ENCODE measurements at regions not wholly inside any gene's neighbourhood (a gene's known extent, or its start where the extent isn't known, plus 50 kb on each side); places are given as distances from the start of the nearest gene placed in this dataset.
"Not testable (repeated sequence)": the region's sequence is repeated elsewhere in the genome, so short reads cannot be mapped to it uniquely, and the experiment has no call there.

DNA sequence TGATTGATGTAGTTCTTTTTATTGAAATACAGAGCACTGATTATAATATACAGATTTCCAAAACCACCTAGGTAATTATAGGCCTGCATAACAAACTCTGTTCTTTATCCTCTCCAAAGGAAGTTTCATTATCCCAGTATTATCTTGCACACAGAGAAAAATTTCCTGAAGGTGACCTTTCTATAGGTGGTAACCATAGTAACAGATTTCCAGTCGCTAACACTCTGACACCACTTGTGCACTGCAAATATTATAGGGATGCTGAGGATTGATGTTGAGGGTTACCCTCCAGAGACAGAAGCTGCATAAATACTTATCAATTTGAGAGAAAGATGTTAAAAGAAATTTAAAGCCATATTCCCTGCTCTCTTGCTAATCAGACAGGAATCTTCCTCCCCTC is 274.5 kb upstream of the NRSN1 start:
- Histone ChIP-seq H4K8ac (ENCODE audit: low read depth in 2 of 2, low read length in 2 of 2) (no peak overlapping the region), H2BK5ac (ENCODE audit: low read depth, low read length, poor library complexity, severe bottlenecking) (no peak overlapping the region), H3K4me2 (ENCODE audit: low read depth, low read length) (no peak overlapping the region), H2BK120ac (ENCODE audit: low read depth, low read length) (no peak overlapping the region), H3K4me3 (ENCODE audit: insufficient read depth, low read depth, low read length) (no peak overlapping the region), H3K4me1 (ENCODE audit: control insufficient read depth, insufficient read depth, low read length) (no peaks in the 10 kb centered on the region), H3K36me3 (ENCODE audit: control insufficient read depth, insufficient read depth, low read length) (no peaks in the 10 kb centered on the region), H3K9me3 (ENCODE audit: control insufficient read depth, insufficient read depth, low read length) (peaks cover 9% of the 10 kb centered on the region; the same call in 1 of the 2 replicates), H2AK9ac (replicated peaks; ENCODE audit: low read depth, low read length, poor library complexity) (no peak overlapping the region), H3K79me1 (ENCODE audit: low read depth in 1 of 2, low read length in 2 of 2) (no peaks in the 10 kb centered on the region), H4K91ac (ENCODE audit: insufficient read depth, low read depth, low read length) (no peak overlapping the region), H4K20me1 (ENCODE audit: insufficient read depth, low read length) (no peaks in the 10 kb centered on the region), H3K4ac (ENCODE audit: low read depth, low read length) (no peak overlapping the region), H3K23ac (ENCODE audit: low read depth, low read length) (no peak overlapping the region), H2BK15ac (ENCODE audit: low read depth, low read length) (no peak overlapping the region), H3K14ac (replicated peaks; ENCODE audit: low read depth, low read length) (no peak overlapping the region), H3K56ac (ENCODE audit: extremely low read depth, insufficient read depth, low read length) (no peak overlapping the region), H3K27ac (ENCODE audit: insufficient read depth, low read length) (no peak overlapping the region), H3K9me1 (ENCODE audit: insufficient read depth, low read length) (no peaks in the 10 kb centered on the region), H3K9ac (ENCODE audit: low read depth, low read length) (no peak overlapping the region), H2AFZ (replicated peaks; ENCODE audit: low read length, poor library complexity) (no peak overlapping the region), H3K18ac (ENCODE audit: low read depth, low read length) (no peak overlapping the region), H3K27me3 (ENCODE audit: control insufficient read depth, insufficient read depth, low read length) (no peaks in the 10 kb centered on the region), H2AK5ac (ENCODE audit: low read depth, low read length) (no peak overlapping the region), H4K5ac (ENCODE audit: low read depth, low read length) (no peak overlapping the region), H2BK20ac (ENCODE audit: low read depth, low read length) (no peak overlapping the region)
- no peak for ATAC-seq (ENCODE audit: low read depth)
- no CpG with 5 or more reads among the region's 1 CpG for WGBS, 2 experiments (ENCODE audit: extremely low coverage in 2 of 2, insufficient read length in 1 of 2)
- POLR2A ChIA-PET (ENCODE audit: unreplicated experiment) = no interaction called here
- TF ChIP-seq, protein P1, sequence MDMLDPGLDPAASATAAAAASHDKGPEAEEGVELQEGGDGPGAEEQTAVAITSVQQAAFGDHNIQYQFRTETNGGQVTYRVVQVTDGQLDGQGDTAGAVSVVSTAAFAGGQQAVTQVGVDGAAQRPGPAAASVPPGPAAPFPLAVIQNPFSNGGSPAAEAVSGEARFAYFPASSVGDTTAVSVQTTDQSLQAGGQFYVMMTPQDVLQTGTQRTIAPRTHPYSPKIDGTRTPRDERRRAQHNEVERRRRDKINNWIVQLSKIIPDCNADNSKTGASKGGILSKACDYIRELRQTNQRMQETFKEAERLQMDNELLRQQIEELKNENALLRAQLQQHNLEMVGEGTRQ (IDR thresholded peaks at IDR 0.05; ENCODE audit: low read depth, low read length) = no peak
- TF ChIP-seq MXI1 (IDR thresholded peaks at IDR 0.05; ENCODE audit: borderline replicate concordance, low read depth, low read length) (no peak), RFX5 (IDR thresholded peaks at IDR 0.05; ENCODE audit: low read depth, low read length) (no peak), CHD1 (IDR thresholded peaks at IDR 0.05; ENCODE audit: low read depth, low read length) (no peak), POLR2A (IDR thresholded peaks at IDR 0.05; ENCODE audit: low read depth, low read length) (no peak)
- TF ChIP-seq, protein P2, sequence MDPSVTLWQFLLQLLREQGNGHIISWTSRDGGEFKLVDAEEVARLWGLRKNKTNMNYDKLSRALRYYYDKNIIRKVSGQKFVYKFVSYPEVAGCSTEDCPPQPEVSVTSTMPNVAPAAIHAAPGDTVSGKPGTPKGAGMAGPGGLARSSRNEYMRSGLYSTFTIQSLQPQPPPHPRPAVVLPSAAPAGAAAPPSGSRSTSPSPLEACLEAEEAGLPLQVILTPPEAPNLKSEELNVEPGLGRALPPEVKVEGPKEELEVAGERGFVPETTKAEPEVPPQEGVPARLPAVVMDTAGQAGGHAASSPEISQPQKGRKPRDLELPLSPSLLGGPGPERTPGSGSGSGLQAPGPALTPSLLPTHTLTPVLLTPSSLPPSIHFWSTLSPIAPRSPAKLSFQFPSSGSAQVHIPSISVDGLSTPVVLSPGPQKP (IDR thresholded peaks at IDR 0.05; ENCODE audit: borderline replicate concordance, low read depth, low read length) = no peak
- in situ Hi-C loops (cut with MboI; ENCODE audit: low sequenced_read_pairs) (no loop called here), intact Hi-C loops (cut with micrococcal nuclease) (no loop called here), dilution Hi-C loops (cut with HindIII; ENCODE audit: low sequenced_read_pairs, unreplicated experiment) (no loop called here)
- no TSS peak for BruUV-seq (replicated peaks)
- DNase-seq = no peak
- CTCF ChIA-PET = no interaction called here

DNA sequence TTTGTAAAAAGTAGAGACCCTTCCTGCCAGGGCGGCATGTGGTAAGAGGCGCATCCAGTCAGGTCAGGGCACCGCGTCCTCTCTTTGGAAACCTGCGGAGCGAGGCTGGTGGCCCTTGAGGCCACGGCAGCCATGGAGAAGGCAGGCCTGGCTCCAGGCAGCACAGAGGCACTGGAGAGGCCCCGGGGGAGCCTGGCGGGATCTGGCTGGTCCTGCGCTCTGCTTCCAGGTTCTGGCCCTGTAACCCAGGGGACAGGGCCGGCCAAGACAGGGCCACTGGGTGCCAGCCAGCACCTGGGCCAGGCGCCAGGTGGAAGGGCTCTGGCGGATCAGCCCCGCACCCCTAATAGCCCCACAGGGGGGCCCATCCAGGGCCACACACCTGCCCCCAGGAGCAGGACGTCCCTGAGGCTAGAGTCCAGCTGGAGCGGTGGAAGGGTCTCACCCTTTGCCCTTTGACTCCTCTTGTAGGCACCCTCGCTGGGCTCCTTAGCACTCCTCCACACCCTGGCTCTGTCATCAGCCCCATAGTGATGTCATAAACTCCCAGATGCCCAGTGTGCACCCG is 272.4 kb upstream of the NRSN1 start:
- not testable (repeated sequence) for BruUV-seq (replicated peaks)

More for the DNA sequence above, 272.4 kb upstream of the NRSN1 start:
- ATAC-seq (ENCODE audit: low read depth); dilution Hi-C loops (cut with HindIII; ENCODE audit: low sequenced_read_pairs, unreplicated experiment); H3K27ac ChIP-seq (ENCODE audit: insufficient read depth, low read length); CTCF ChIA-PET; H3K4me3 ChIP-seq (ENCODE audit: insufficient read depth, low read depth, low read length); H2AFZ ChIP-seq (replicated peaks; ENCODE audit: low read length, poor library complexity); H3K79me1 ChIP-seq (ENCODE audit: low read depth in 1 of 2, low read length in 2 of 2); H2AK9ac ChIP-seq (replicated peaks; ENCODE audit: low read depth, low read length, poor library complexity); H3K9ac ChIP-seq (ENCODE audit: low read depth, low read length); H4K8ac ChIP-seq (ENCODE audit: low read depth in 2 of 2, low read length in 2 of 2); DNase-seq; H2AK5ac ChIP-seq (ENCODE audit: low read depth, low read length); H2BK20ac ChIP-seq (ENCODE audit: low read depth, low read length); H3K9me3 ChIP-seq (ENCODE audit: control insufficient read depth, insufficient read depth, low read length); H2BK15ac ChIP-seq (ENCODE audit: low read depth, low read length); H3K56ac ChIP-seq (ENCODE audit: extremely low read depth, insufficient read depth, low read length); H3K4ac ChIP-seq (ENCODE audit: low read depth, low read length); H3K18ac ChIP-seq (ENCODE audit: low read depth, low read length); POLR2A ChIA-PET (ENCODE audit: unreplicated experiment); H4K5ac ChIP-seq (ENCODE audit: low read depth, low read length); in situ Hi-C loops (cut with MboI; ENCODE audit: low sequenced_read_pairs); H3K9me1 ChIP-seq (ENCODE audit: insufficient read depth, low read length); H2BK5ac ChIP-seq (ENCODE audit: low read depth, low read length, poor library complexity, severe bottlenecking); H3K23ac ChIP-seq (ENCODE audit: low read depth, low read length); H3K4me1 ChIP-seq (ENCODE audit: control insufficient read depth, insufficient read depth, low read length); H2BK120ac ChIP-seq (ENCODE audit: low read depth, low read length); H3K27me3 ChIP-seq (ENCODE audit: control insufficient read depth, insufficient read depth, low read length); H3K36me3 ChIP-seq (ENCODE audit: control insufficient read depth, insufficient read depth, low read length); H4K20me1 ChIP-seq (ENCODE audit: insufficient read depth, low read length); H3K14ac ChIP-seq (replicated peaks; ENCODE audit: low read depth, low read length); intact Hi-C loops (cut with micrococcal nuclease); H3K4me2 ChIP-seq (ENCODE audit: low read depth, low read length); H4K91ac ChIP-seq (ENCODE audit: insufficient read depth, low read depth, low read length): not testable (repeated sequence)
- WGBS, 2 experiments (ENCODE audit: extremely low coverage in 2 of 2, insufficient read length in 1 of 2) = 100% methylated on average over 2 of the region's 18 CpGs; no CpG with 5 or more reads in 1 of the 2 experiments
